KMS-11 (cell line): ENCODE measurements at regions not wholly inside any gene's neighbourhood (a gene's known extent, or its start where the extent isn't known, plus 50 kb on each side); places are given as distances from the start of the nearest gene placed in this dataset.

ENCODE experiments used
- H2AFZ ChIP-seq: fragments of 200-600 bp; sonication (generic); 2 replicates; pipeline ENCODE4 v1.6.1; 2016; ENCODE audit warnings: antibody characterized with exemption, mixed run types, low read depth
- H3K27ac ChIP-seq: fragments of 200-600 bp; sonication (generic); 2 replicates; pipeline ENCODE4 v1.6.1; 2016; ENCODE audit warnings: mild to moderate bottlenecking, mixed run types
- H3K27me3 ChIP-seq: fragments of 200-600 bp; sonication (generic); 2 replicates; pipeline ENCODE4 v1.6.1; 2017; ENCODE audit warnings: mild to moderate bottlenecking, low read depth, mixed run types, moderate library complexity; ENCODE audit not compliant: insufficient read depth
- H3K36me3 ChIP-seq: fragments of 200-600 bp; sonication (generic); 2 replicates; pipeline ENCODE4 v1.6.1; 2017; ENCODE audit warnings: mild to moderate bottlenecking, mixed run types; ENCODE audit not compliant: insufficient read depth
- H3K4me1 ChIP-seq: fragments of 200-600 bp; sonication (generic); 2 replicates; pipeline ENCODE4 v1.6.1; 2016; ENCODE audit warnings: mild to moderate bottlenecking, low read depth, mixed run types; ENCODE audit not compliant: poor library complexity, severe bottlenecking
- H3K4me2 ChIP-seq: fragments of 200-600 bp; sonication (generic); 2 replicates; pipeline ENCODE4 v1.7.0; 2016; ENCODE audit warnings: mild to moderate bottlenecking, mixed run types
- H3K4me3 ChIP-seq: fragments of 200-600 bp; sonication (generic); IDR thresholded peaks from 2 replicates; pipeline ENCODE4 v1.6.1; 2017; ENCODE audit warnings: low read depth, low read length, mixed read lengths; ENCODE audit not compliant: insufficient read depth
- H3K79me2 ChIP-seq: fragments of 200-600 bp; sonication (generic); 2 replicates; pipeline ENCODE4 v1.6.1; 2016; ENCODE audit warnings: low read depth, mixed run types; ENCODE audit not compliant: insufficient read depth
- H3K9ac ChIP-seq: fragments of 200-600 bp; sonication (generic); 2 replicates; pipeline ENCODE4 v1.6.1; 2016; ENCODE audit warnings: mild to moderate bottlenecking, mixed run types
- H4K20me1 ChIP-seq: fragments of 200-600 bp; sonication (generic); 2 replicates; pipeline ENCODE4 v1.6.1; 2016; ENCODE audit warnings: mild to moderate bottlenecking, mixed run types; ENCODE audit not compliant: insufficient read depth
- TF ChIP-seq, protein P1 (sequence below): fragments of 200-600 bp; sonication (generic); conservative IDR thresholded peaks from 2 replicates; pipeline ENCODE4 v1.6.1; 2017; ENCODE audit warnings: low read depth, mild to moderate bottlenecking, antibody characterized with exemption, low read length, moderate library complexity, mixed read lengths

DNA sequence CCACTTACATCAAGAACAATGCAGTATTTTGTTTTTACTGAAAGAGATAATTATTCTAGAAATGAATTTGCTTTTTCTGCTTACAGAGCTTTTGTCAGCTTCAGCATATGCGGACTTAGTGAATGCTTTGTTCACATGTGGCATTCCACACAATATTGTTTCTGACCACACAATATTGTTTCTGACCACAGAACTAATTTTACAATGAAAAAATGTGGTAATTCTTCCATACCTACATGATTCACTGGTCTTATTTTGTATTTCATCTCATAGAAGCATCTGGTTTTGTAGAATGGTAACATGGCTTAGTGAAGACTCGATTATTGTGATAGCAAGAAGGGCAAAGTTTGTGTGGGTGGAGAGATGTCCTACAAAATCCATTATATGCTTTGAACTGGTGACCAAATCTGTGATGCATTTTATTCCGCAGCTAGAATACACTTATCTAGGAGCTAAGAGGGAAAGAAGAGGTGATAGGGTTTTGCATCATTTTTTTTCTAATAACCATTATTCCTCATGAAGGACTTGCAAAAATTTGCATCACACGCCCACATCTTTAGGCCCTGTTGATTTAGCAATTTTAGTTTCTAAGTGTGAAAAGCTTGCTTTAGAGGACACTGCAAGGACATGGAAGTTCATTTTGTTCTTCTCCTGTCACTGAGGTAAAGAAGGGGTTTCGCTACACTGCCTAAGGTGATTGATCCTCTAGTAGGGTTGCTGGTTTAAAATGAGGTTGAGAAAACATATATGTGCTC is 75.3 kb downstream of the HLX start:
- no peak overlapping the region for H2AFZ ChIP-seq
- H3K4me2 ChIP-seq = peak overlapping the region; percentile 41
- H3K27me3 ChIP-seq = no peaks in the 10 kb centered on the region; the same call in 1 of the 2 replicates
- H3K4me3 ChIP-seq = no peak overlapping the region
- peak overlapping the region; percentile 31; the same call in 1 of the 2 replicates for H3K27ac ChIP-seq
- H3K4me1 ChIP-seq = peaks cover 32% of the 10 kb centered on the region
- no peaks in the 10 kb centered on the region for H3K79me2 ChIP-seq
- H3K9ac ChIP-seq = no peak overlapping the region
- no peaks in the 10 kb centered on the region for H3K36me3 ChIP-seq
- TF ChIP-seq, protein P1, sequence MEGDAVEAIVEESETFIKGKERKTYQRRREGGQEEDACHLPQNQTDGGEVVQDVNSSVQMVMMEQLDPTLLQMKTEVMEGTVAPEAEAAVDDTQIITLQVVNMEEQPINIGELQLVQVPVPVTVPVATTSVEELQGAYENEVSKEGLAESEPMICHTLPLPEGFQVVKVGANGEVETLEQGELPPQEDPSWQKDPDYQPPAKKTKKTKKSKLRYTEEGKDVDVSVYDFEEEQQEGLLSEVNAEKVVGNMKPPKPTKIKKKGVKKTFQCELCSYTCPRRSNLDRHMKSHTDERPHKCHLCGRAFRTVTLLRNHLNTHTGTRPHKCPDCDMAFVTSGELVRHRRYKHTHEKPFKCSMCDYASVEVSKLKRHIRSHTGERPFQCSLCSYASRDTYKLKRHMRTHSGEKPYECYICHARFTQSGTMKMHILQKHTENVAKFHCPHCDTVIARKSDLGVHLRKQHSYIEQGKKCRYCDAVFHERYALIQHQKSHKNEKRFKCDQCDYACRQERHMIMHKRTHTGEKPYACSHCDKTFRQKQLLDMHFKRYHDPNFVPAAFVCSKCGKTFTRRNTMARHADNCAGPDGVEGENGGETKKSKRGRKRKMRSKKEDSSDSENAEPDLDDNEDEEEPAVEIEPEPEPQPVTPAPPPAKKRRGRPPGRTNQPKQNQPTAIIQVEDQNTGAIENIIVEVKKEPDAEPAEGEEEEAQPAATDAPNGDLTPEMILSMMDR = no peak
- H4K20me1 ChIP-seq = no peaks in the 10 kb centered on the region; the same call in 1 of the 2 replicates

DNA sequence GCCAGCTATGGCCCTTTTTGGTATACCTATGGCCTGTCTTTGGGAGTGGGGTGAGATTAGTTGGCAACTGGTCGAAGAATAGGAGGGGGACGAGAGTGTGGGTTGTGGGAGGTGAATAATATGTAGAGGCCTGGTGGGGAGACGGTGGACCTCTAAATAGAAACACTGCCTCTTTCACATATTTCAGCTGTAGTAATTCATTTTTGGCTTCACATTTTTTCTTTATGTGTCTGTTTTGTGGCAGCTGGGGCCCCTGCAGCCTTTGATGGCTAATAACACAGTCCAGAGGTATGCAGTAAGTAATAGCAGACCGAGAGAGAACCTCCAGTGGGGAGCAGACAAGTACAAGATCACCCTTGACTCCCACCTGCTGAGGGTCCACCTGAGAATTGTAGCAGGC is 75.9 kb downstream of the HLX start:
- no peak overlapping the region for H3K4me3 ChIP-seq
- H3K27me3 ChIP-seq = no peaks in the 10 kb centered on the region; the same call in 1 of the 2 replicates
- peak overlapping the region; percentile 41; the same call in 1 of the 2 replicates for H3K4me2 ChIP-seq
- H4K20me1 ChIP-seq = no peaks in the 10 kb centered on the region; the same call in 1 of the 2 replicates
- no peaks in the 10 kb centered on the region for H3K79me2 ChIP-seq
- no peak overlapping the region; the same call in 1 of the 2 replicates for H3K27ac ChIP-seq
- no peak overlapping the region for H2AFZ ChIP-seq
- TF ChIP-seq, protein P1 = no peak
- no peaks in the 10 kb centered on the region for H3K36me3 ChIP-seq
- peaks cover 32% of the 10 kb centered on the region for H3K4me1 ChIP-seq
- no peak overlapping the region for H3K9ac ChIP-seq

DNA sequence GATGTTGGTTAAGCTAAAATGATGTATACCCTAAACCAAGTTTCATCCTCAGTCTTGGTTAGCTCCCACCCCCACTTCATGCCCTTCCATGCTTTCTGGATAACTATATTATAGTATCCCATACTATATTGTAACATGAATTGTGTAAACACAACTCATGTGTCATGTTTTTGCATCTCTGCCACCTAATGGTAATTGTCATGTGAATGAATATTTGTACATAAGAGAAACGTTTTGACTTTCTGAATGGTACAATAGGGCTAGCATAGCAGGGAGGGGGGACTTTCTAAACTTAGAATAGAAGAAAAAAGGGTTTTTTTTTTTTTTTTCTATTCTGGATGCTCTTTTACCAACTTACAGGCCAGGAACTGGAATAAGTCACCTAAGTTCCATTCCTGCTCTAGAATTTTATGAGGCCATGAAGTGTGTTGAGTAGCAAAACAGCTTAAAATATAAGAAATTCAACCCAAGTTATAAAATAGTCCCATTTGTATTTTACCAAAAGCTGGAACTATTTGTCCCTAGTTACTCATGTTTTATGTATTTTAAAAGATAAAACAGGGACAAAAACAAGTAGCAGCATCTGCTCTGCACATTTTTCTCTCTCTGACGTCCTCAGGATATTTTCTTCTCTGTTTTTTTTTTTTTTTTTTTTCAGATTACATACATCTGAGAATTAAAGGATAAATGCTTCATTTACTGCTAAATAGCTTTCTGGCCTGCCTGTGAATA is 77.4 kb downstream of the HLX start:
- no peaks in the 10 kb centered on the region; the same call in 1 of the 2 replicates for H3K27me3 ChIP-seq

DNA sequence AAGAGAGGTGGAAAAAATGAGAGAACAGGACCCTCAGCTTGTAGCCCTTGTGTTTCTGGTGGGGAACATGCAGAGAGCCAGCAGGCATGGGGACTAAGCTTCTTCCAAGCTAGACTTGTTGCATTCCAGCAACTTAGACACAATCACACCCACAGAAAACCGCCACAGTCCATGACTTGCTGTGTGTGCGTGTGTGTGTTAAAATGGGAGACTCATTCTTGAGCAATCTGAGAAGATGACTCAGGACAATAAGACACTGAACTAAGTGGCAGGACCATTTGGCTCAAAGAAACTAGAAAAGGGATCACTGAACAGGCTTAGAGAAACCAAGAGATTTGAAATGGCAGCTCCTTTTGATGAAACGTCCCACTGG is 78.0 kb downstream of the HLX start:
- H3K4me1 ChIP-seq = peaks cover 48% of the 10 kb centered on the region
- H3K27me3 ChIP-seq = no peaks in the 10 kb centered on the region; the same call in 1 of the 2 replicates
- H3K36me3 ChIP-seq = no peaks in the 10 kb centered on the region
- H3K27ac ChIP-seq = no peak overlapping the region
- H4K20me1 ChIP-seq = no peaks in the 10 kb centered on the region; the same call in 1 of the 2 replicates
- H3K79me2 ChIP-seq = no peaks in the 10 kb centered on the region
- TF ChIP-seq, protein P1 = no peak
- H3K9ac ChIP-seq = no peak overlapping the region
- no peak overlapping the region for H3K4me3 ChIP-seq
- no peak overlapping the region for H2AFZ ChIP-seq
- H3K4me2 ChIP-seq = no peak overlapping the region

More for the DNA sequence above, 77.4 kb downstream of the HLX start:
- Histone ChIP-seq H3K36me3 (no peaks in the 10 kb centered on the region), H2AFZ (no peak overlapping the region), H3K4me3 (no peak overlapping the region), H4K20me1 (no peaks in the 10 kb centered on the region; the same call in 1 of the 2 replicates), H3K27ac (no peak overlapping the region), H3K9ac (no peak overlapping the region), H3K4me1 (peaks cover 43% of the 10 kb centered on the region), H3K79me2 (no peaks in the 10 kb centered on the region), H3K4me2 (no peak overlapping the region)
- TF ChIP-seq, protein P1 = no peak
